ENCODE measurements at regions not wholly inside any gene's neighbourhood (a gene's known extent, or its start where the extent isn't known, plus 50 kb on each side); places are given as distances from the start of the nearest gene placed in this dataset.
A peak's percentile ranks its signal among the peaks of the same experiment; 100 is the strongest.

DNA sequence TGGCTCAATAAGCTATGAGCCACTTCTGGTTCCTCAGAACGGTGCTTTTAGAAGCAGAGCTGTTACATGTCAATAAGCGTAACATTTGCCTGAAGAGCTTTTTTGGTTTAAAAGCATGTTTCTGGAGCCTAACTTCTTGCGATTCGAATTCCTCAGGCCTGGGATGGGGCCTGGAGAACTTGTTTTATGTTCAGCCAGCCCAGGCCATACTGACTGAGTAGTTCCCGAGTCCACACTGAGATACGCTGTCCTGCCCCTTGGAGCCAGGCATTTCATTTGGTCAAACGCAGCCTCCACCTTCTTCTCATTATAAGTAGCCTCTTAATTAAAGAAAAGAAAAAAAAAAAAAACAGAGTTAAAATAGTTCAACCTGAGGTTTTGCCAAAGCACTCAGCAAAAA, 260.6 kb upstream of the ANKRD55 start:
- Histone ChIP-seq H3K4me3 (ENCODE audit: low read depth, low read length) (no peak overlapping the region), H3K27me3 (ENCODE audit: control insufficient read depth, insufficient read depth, low read length) (no peaks in the 10 kb centered on the region), H3K27ac (ENCODE audit: insufficient read depth, low read length, poor library complexity, severe bottlenecking) (no peak overlapping the region), H3K4me1 (ENCODE audit: control insufficient read depth, insufficient read depth, low read length, poor library complexity, severe bottlenecking) (peaks cover 9% of the 10 kb centered on the region), H3K9me3 (ENCODE audit: control insufficient read depth in 2 of 2, low read length in 2 of 2) (no peaks in the 10 kb centered on the region), H3K36me3 (ENCODE audit: control insufficient read depth, insufficient read depth, low read length) (no peaks in the 10 kb centered on the region)
- no peaks in the 10 kb centered on the region for H3K27me3 Mint-ChIP-seq
- no peaks in the 10 kb centered on the region for H3K36me3 Mint-ChIP-seq
- DNase-seq: no peak
- ATAC-seq (ENCODE audit: low read depth in 2 of 2): no peak
- no peak overlapping the region for H3K4me3 Mint-ChIP-seq
- no peak overlapping the region for H3K27ac Mint-ChIP-seq
- H3K4me1 Mint-ChIP-seq: peaks cover 13 to 37% (median 22%) of the 10 kb centered on the region in 4 donors
- H3K9me3 Mint-ChIP-seq: no peaks in the 10 kb centered on the region

DNA sequence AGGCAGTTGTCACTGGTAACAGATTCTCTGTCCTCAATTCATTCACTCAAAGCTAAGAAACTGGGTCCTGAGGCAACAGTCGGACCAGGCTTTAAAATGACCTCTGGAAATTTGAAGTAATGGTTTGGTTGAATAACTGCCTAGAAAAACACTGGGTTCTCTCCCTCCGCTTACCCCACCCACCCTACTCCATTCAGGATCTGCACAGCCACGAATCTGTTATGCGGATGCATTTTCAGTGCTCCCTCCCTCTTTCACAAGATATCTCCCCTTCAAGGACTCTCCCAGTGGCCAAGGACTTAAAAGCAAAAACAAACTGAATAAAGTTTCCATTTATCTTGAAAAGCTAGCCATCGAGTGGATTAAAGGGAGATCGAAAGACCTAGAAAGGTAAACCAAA, 260.2 kb upstream of the ANKRD55 start:
- ATAC-seq (ENCODE audit: low read depth in 2 of 2) (no peak), DNase-seq (no peak)
- no peak overlapping the region for H3K27ac Mint-ChIP-seq
- Histone ChIP-seq H3K4me1 (ENCODE audit: control insufficient read depth, insufficient read depth, low read length, poor library complexity, severe bottlenecking) (peaks cover 9% of the 10 kb centered on the region), H3K27me3 (ENCODE audit: control insufficient read depth, insufficient read depth, low read length) (no peaks in the 10 kb centered on the region), H3K36me3 (ENCODE audit: control insufficient read depth, insufficient read depth, low read length) (no peaks in the 10 kb centered on the region), H3K9me3 (ENCODE audit: control insufficient read depth in 2 of 2, low read length in 2 of 2) (no peaks in the 10 kb centered on the region), H3K4me3 (ENCODE audit: low read depth, low read length) (no peak overlapping the region), H3K27ac (ENCODE audit: insufficient read depth, low read length, poor library complexity, severe bottlenecking) (no peak overlapping the region)
- H3K4me1 Mint-ChIP-seq: peaks cover 13 to 37% (median 22%) of the 10 kb centered on the region in 4 donors
- no peak overlapping the region for H3K4me3 Mint-ChIP-seq
- no peaks in the 10 kb centered on the region for H3K36me3 Mint-ChIP-seq
- no peaks in the 10 kb centered on the region for H3K27me3 Mint-ChIP-seq
- H3K9me3 Mint-ChIP-seq: no peaks in the 10 kb centered on the region

DNA sequence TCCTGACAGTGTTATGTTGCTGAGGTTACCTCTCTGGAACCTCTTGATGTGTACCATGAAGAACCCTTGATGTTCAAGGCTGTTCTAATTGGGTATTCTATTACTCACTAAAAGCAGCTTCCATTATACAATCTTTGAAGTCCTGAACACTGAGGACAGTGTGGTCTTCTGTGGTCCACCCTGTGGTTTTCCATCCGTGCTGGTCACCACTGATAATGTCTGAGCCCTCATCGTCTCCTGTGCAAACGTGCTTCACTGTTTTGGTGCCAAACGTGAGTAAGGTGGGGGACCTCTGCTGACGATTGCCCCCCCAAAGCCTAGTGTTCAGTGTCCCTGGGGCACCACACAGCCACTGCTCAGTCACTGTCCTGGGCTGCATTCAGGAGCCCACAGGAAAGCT, 259.7 kb upstream of the ANKRD55 start:
- ATAC-seq (ENCODE audit: low read depth in 2 of 2): no peak
- H3K9me3 ChIP-seq (ENCODE audit: control insufficient read depth in 2 of 2, low read length in 2 of 2): no peaks in the 10 kb centered on the region

DNA sequence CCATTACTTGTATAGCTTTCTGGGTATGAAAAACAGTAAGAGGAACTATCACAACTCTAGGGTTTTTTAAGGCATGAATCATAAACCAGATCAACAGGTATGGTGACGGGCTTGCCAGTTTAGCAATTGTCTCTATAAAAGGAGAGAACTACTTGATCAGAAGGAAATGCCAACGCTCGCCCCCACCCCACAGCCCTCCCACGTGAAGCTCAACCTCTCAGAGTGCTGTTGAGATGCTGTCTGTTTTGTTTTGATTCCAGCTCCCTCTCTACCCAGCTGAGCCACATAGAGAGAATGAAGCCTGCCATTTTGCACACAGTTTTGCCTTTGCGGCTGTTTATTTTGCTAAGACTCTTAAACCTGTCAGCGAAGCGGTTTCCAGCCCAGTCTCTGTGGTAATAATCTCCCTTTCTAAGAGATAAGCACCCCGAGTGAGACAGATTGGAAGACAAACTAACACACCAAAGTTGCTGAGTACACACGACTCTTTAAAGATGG, 257.9 kb upstream of the ANKRD55 start:
- peak overlapping the region; percentile 10 to 52 (median 30) for H3K4me3 Mint-ChIP-seq

More for the DNA sequence above, 259.7 kb upstream of the ANKRD55 start:
- H3K36me3 ChIP-seq (ENCODE audit: control insufficient read depth, insufficient read depth, low read length): no peaks in the 10 kb centered on the region
- Mint-ChIP-seq H3K27ac (no peak overlapping the region), H3K4me1 (peaks cover 13 to 37% (median 22%) of the 10 kb centered on the region in 4 donors), H3K9me3 (no peaks in the 10 kb centered on the region), H3K4me3 (no peak overlapping the region), H3K27me3 (no peaks in the 10 kb centered on the region), H3K36me3 (no peaks in the 10 kb centered on the region)
- H3K4me1 ChIP-seq (ENCODE audit: control insufficient read depth, insufficient read depth, low read length, poor library complexity, severe bottlenecking): peaks cover 9% of the 10 kb centered on the region
- no peaks in the 10 kb centered on the region for H3K27me3 ChIP-seq (ENCODE audit: control insufficient read depth, insufficient read depth, low read length)
- DNase-seq: no peak
- no peak overlapping the region for H3K27ac ChIP-seq (ENCODE audit: insufficient read depth, low read length, poor library complexity, severe bottlenecking)
- no peak overlapping the region for H3K4me3 ChIP-seq (ENCODE audit: low read depth, low read length)

DNA sequence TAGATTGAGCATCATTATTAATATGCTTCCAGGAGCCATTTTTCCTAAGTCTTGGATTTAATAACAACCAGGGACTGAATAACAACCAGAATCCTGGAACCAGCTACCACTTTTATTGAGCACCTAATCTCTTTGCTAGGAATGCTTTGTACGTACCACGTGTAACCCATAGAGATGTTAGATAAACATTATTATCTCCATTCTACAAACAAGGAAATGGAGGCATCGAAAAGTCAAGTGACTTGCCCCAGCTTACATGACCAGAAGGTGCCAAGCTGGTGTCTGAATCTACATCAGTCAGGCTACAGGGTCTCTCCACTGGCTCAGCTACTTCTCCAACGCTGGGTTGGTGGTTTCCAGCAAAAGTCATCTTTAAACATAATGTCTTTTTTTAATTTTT, 256.1 kb upstream of the ANKRD55 start:
- DNase-seq: no peak
- no peaks in the 10 kb centered on the region for H3K27me3 ChIP-seq (ENCODE audit: control insufficient read depth, insufficient read depth, low read length)
- peaks cover 2% of the 10 kb centered on the region for H3K27me3 Mint-ChIP-seq
- H3K36me3 Mint-ChIP-seq: no peaks in the 10 kb centered on the region
- H3K4me1 ChIP-seq (ENCODE audit: control insufficient read depth, insufficient read depth, low read length, poor library complexity, severe bottlenecking): peaks cover 9% of the 10 kb centered on the region
- H3K4me3 Mint-ChIP-seq: no peak overlapping the region
- no peak overlapping the region for H3K4me3 ChIP-seq (ENCODE audit: low read depth, low read length)
- H3K27ac ChIP-seq (ENCODE audit: insufficient read depth, low read length, poor library complexity, severe bottlenecking): no peak overlapping the region
- H3K36me3 ChIP-seq (ENCODE audit: control insufficient read depth, insufficient read depth, low read length): no peaks in the 10 kb centered on the region
- peaks cover 13 to 24% (median 15%) of the 10 kb centered on the region in 4 donors for H3K4me1 Mint-ChIP-seq
- peaks cover 0 to 8% (median 2%) of the 10 kb centered on the region in 7 donors for H3K9me3 Mint-ChIP-seq
- no peak for ATAC-seq (ENCODE audit: low read depth in 2 of 2)
- H3K9me3 ChIP-seq (ENCODE audit: control insufficient read depth in 2 of 2, low read length in 2 of 2): peaks cover 0 to 3% of the 10 kb centered on the region in 2 experiments
- peak overlapping the region in 1 of 3 donors; percentile 35 for H3K27ac Mint-ChIP-seq

More for the DNA sequence above, 257.9 kb upstream of the ANKRD55 start:
- Histone ChIP-seq H3K4me3 (ENCODE audit: low read depth, low read length) (peak overlapping the region; percentile 51), H3K27ac (ENCODE audit: insufficient read depth, low read length, poor library complexity, severe bottlenecking) (no peak overlapping the region), H3K36me3 (ENCODE audit: control insufficient read depth, insufficient read depth, low read length) (no peaks in the 10 kb centered on the region), H3K9me3 (ENCODE audit: control insufficient read depth in 2 of 2, low read length in 2 of 2) (peaks cover 0 to 3% of the 10 kb centered on the region in 2 experiments), H3K27me3 (ENCODE audit: control insufficient read depth, insufficient read depth, low read length) (no peaks in the 10 kb centered on the region), H3K4me1 (ENCODE audit: control insufficient read depth, insufficient read depth, low read length, poor library complexity, severe bottlenecking) (peaks cover 9% of the 10 kb centered on the region)
- peak; percentile 75 to 81 for ATAC-seq (ENCODE audit: low read depth in 2 of 2)
- Mint-ChIP-seq H3K4me1 (peaks cover 13 to 27% (median 13%) of the 10 kb centered on the region in 4 donors), H3K27me3 (no peaks in the 10 kb centered on the region), H3K27ac (peak overlapping the region; percentile 76 to 94 (median 80)), H3K9me3 (peaks cover 0 to 8% (median 2%) of the 10 kb centered on the region in 7 donors), H3K36me3 (no peaks in the 10 kb centered on the region)
- DNase-seq: peak in 2 of 3 donors; percentile 36 to 49

DNA sequence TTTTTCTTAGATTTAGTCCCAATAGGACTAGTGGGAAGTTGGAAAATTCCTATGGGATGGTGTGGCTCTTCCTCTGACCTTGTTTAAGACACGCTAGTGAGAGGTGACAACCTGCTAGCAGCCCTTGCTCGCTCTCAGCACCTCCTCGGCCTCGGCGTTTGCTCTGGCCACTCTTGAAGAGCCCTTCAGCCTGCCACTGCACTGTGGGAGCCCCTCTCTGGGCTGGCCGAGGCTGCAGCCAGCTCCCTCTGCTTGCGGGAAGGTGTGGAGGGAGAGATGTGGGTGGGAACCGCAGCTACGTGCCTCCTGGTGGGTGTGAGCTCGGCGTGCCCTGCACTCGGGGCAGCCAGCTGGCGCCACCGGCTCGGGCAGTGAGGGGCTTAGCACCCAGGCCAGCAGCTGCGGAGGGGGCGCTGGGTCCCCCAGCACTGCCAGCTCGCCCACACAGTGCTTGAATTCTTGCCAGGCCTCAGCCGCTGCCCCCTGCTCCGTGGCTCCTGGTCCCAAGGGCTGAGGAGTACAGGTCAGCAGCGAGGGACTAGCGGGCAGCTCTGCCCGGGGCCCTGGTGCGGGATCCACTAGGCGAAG, 254.5 kb upstream of the ANKRD55 start:
- ATAC-seq (ENCODE audit: low read depth in 2 of 2): no peak
- H3K27ac Mint-ChIP-seq: no peak overlapping the region
- H3K27me3 Mint-ChIP-seq: peaks cover 4% of the 10 kb centered on the region

DNA sequence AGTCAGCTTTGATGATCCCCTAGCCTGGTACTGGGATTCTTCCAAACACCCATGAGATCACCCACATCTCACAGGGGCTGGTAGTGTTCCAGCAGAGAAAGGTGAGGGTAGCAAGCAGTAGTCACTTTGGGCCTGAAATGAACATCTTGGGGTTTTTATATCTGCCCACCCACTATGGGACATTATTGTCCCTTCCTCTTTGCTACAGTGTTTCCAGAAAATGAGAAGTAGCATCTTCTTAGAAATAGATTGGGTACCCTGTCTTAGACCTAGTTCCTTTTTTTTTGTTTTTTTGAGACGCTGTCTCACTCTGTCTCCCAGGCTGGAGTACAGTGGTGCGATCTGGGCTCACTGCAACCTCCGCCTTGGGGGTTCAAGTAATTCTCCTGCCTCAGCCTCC, 249.2 kb upstream of the ANKRD55 start:
- no peak for ATAC-seq (ENCODE audit: low read depth in 2 of 2)
- Mint-ChIP-seq H3K36me3 (no peaks in the 10 kb centered on the region), H3K27me3 (peaks cover 4% of the 10 kb centered on the region), H3K27ac (peak overlapping the region; percentile 95 to 98 (median 97)), H3K9me3 (peaks cover 0 to 8% (median 2%) of the 10 kb centered on the region in 7 donors), H3K4me1 (peaks cover 17 to 49% (median 28%) of the 10 kb centered on the region in 4 donors), H3K4me3 (peak overlapping the region; percentile 90 to 96 (median 91))
- Histone ChIP-seq H3K36me3 (ENCODE audit: control insufficient read depth, insufficient read depth, low read length) (no peaks in the 10 kb centered on the region), H3K27ac (ENCODE audit: insufficient read depth, low read length, poor library complexity, severe bottlenecking) (no peak overlapping the region), H3K4me1 (ENCODE audit: control insufficient read depth, insufficient read depth, low read length, poor library complexity, severe bottlenecking) (peaks cover 41% of the 10 kb centered on the region), H3K27me3 (ENCODE audit: control insufficient read depth, insufficient read depth, low read length) (no peaks in the 10 kb centered on the region), H3K9me3 (ENCODE audit: control insufficient read depth in 2 of 2, low read length in 2 of 2) (peaks cover 0 to 3% of the 10 kb centered on the region in 2 experiments), H3K4me3 (ENCODE audit: low read depth, low read length) (peak overlapping the region; percentile 85)
- no peak for DNase-seq

More for the DNA sequence above, 254.5 kb upstream of the ANKRD55 start:
- Mint-ChIP-seq H3K4me3 (no peak overlapping the region), H3K9me3 (peaks cover 0 to 8% (median 2%) of the 10 kb centered on the region in 7 donors), H3K4me1 (peaks cover 13 to 29% (median 15%) of the 10 kb centered on the region in 4 donors), H3K36me3 (no peaks in the 10 kb centered on the region)
- Histone ChIP-seq H3K9me3 (ENCODE audit: control insufficient read depth in 2 of 2, low read length in 2 of 2) (peaks cover 0 to 3% of the 10 kb centered on the region in 2 experiments), H3K27ac (ENCODE audit: insufficient read depth, low read length, poor library complexity, severe bottlenecking) (no peak overlapping the region), H3K27me3 (ENCODE audit: control insufficient read depth, insufficient read depth, low read length) (no peaks in the 10 kb centered on the region), H3K4me1 (ENCODE audit: control insufficient read depth, insufficient read depth, low read length, poor library complexity, severe bottlenecking) (peaks cover 9% of the 10 kb centered on the region), H3K36me3 (ENCODE audit: control insufficient read depth, insufficient read depth, low read length) (no peaks in the 10 kb centered on the region), H3K4me3 (ENCODE audit: low read depth, low read length) (no peak overlapping the region)
- DNase-seq: no peak

Measured in CD4-positive, CD25-positive, alpha-beta regulatory T cell (primary cell).